ENCODE measurements at regions not wholly inside any gene's neighbourhood (a gene's known extent, or its start where the extent isn't known, plus 50 kb on each side); places are given as distances from the start of the nearest gene placed in this dataset.

DNA sequence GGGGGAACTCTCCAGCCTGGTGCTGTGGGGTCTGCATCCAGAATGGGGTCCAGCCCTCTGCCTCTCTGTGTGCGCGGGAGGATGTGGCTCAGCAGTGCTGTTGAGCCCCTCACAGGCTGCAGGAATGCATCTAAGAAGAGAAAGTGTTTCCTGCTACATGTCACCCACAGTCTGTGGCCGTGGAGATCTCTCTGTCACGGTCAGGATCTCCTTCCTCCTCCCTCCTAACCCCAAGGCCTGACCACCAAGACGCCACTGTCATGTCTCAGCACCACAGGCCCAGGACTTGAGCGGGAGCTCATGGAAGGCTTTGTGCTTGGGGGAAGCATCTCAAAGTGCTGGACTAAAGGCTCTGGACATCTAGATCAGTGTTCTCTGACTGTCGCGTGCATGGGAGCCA lies 90.1 kb downstream of the SREK1 start:
- no CpG with 5 or more reads among the region's 8 CpGs for WGBS (ENCODE audit: extremely low coverage, insufficient read length, low lambda C conversion rate)
- Histone ChIP-seq H3K4ac (ENCODE audit: low read depth, low read length) (no peak overlapping the region), H3K18ac (ENCODE audit: insufficient read length, low read depth, low read length) (no peak overlapping the region), H3K4me2 (ENCODE audit: insufficient read depth, insufficient read length, low read length) (no peak overlapping the region), H2AFZ (ENCODE audit: low read length) (no peak overlapping the region), H2BK15ac (ENCODE audit: low read depth, low read length) (no peak overlapping the region), H3K79me2 (ENCODE audit: insufficient read depth, low read length) (no peaks in the 10 kb centered on the region), H4K20me1 (ENCODE audit: control insufficient read depth, insufficient read depth, insufficient read length) (no peaks in the 10 kb centered on the region), H3K14ac (ENCODE audit: insufficient read depth, low read length) (no peak overlapping the region), H2BK5ac (ENCODE audit: insufficient read length, low read length) (no peak overlapping the region), H4K8ac (replicated peaks; ENCODE audit: insufficient read length, low read depth, low read length) (no peak overlapping the region), H3K9ac (ENCODE audit: extremely low read depth, insufficient read length, low read length) (no peak overlapping the region), H3K79me1 (ENCODE audit: insufficient read depth, low read depth, low read length, poor library complexity, severe bottlenecking) (no peaks in the 10 kb centered on the region), H2BK12ac (ENCODE audit: insufficient read length, low read depth, low read length) (no peak overlapping the region), H3K27me3 (ENCODE audit: insufficient read depth, low read length) (no peaks in the 10 kb centered on the region), H2BK120ac (ENCODE audit: low read depth, low read length, poor library complexity, severe bottlenecking) (no peak overlapping the region), H4K5ac (ENCODE audit: insufficient read length, low read depth, low read length) (no peak overlapping the region), H3K27ac (ENCODE audit: insufficient read length, low read depth, low read length) (no peak overlapping the region), H2AK5ac (ENCODE audit: insufficient read length, low read length) (no peak overlapping the region), H3K56ac (ENCODE audit: insufficient read length, low read depth, low read length) (no peak overlapping the region), H3K23me2 (ENCODE audit: insufficient read length, low read depth, low read length, poor library complexity, severe bottlenecking) (no peaks in the 10 kb centered on the region), H3K9me3 (ENCODE audit: control insufficient read depth, low read depth, low read length) (no peaks in the 10 kb centered on the region), H3K23ac (ENCODE audit: insufficient read length, low read depth, low read length) (no peak overlapping the region), H2BK20ac (ENCODE audit: low read depth, low read length, poor library complexity, severe bottlenecking) (no peak overlapping the region), H4K91ac (ENCODE audit: insufficient read length, low read depth, low read length) (no peak overlapping the region), H3K4me1 (ENCODE audit: insufficient read depth, low read length) (peaks cover 4% of the 10 kb centered on the region; the same call in 1 of the 2 replicates), H3T11ph (ENCODE audit: low read length) (no peak overlapping the region)
- H3K36me3 Mint-ChIP-seq (ENCODE audit: insufficient read depth in 1 of 3, low read depth in 3 of 3), result no peaks in the 10 kb centered on the region
- no peak overlapping the region for H3K27ac Mint-ChIP-seq
- no peak for TF ChIP-seq CTCF (conservative IDR thresholded peaks at IDR 0.05)
- H3K4me3 Mint-ChIP-seq, result no peak overlapping the region
- no peaks in the 10 kb centered on the region for H3K27me3 Mint-ChIP-seq (ENCODE audit: low read depth)
- peaks cover 21 to 25% of the 10 kb centered on the region in 2 experiments for H3K4me1 Mint-ChIP-seq
- DNase-seq, result no peak
- no peaks in the 10 kb centered on the region for H3K9me3 Mint-ChIP-seq

Data from H9 (cell line).